ENCODE measurements at regions not wholly inside any gene's neighbourhood (a gene's known extent, or its start where the extent isn't known, plus 50 kb on each side); places are given as distances from the start of the nearest gene placed in this dataset.

GRCh38 chr5:102018690-102019089, 277.4 kb downstream of the SLCO4C1 start:
- H3K27ac ChIP-seq (ENCODE audit: low read depth, low read length, poor library complexity, severe bottlenecking), result no peak overlapping the region
- no peaks in the 10 kb centered on the region for H3K4me1 ChIP-seq (ENCODE audit: insufficient read depth, low read length, poor library complexity, severe bottlenecking)
- ChIA-PET CTCF (ENCODE audit: unreplicated experiment) (no interaction called here), POLR2A (no interaction called here)
- no peaks in the 10 kb centered on the region for H3K79me2 ChIP-seq (ENCODE audit: insufficient read depth, low read depth, low read length)
- no peak overlapping the region for H3K4me2 ChIP-seq (ENCODE audit: low read length)
- no peaks in the 10 kb centered on the region for H4K20me1 ChIP-seq (ENCODE audit: insufficient read depth, low read length)
- no peak overlapping the region for H3K4me3 ChIP-seq (ENCODE audit: low read depth, low read length, poor library complexity, severe bottlenecking)
- DNase-seq (ENCODE audit: low spot score), result no peak
- H2AFZ ChIP-seq (ENCODE audit: low read length), result no peak overlapping the region
- BruUV-seq (replicated peaks), result no TSS peak
- TF ChIP-seq EZH2phosphoT487 (IDR thresholded peaks at IDR 0.05; ENCODE audit: borderline replicate concordance, low read depth, low read length) (no peak), CTCF (conservative IDR thresholded peaks at IDR 0.05; ENCODE audit: low read length) (no peak)
- H3K9me2 ChIP-seq (ENCODE audit: insufficient read depth, low read length), result no peaks in the 10 kb centered on the region
- intact Hi-C loops (cut with micrococcal nuclease; ENCODE audit: unreplicated experiment), result no loop called here
- H3K36me3 ChIP-seq (ENCODE audit: insufficient read depth, low read length), result no peaks in the 10 kb centered on the region
- no peaks in the 10 kb centered on the region for H3K9me3 ChIP-seq (ENCODE audit: low read length)

GRCh38 chr5:102018279-102018678, 277.8 kb downstream of the SLCO4C1 start:
- Histone ChIP-seq H3K4me2 (ENCODE audit: low read length) (no peak overlapping the region), H3K27ac (ENCODE audit: low read depth, low read length, poor library complexity, severe bottlenecking) (no peak overlapping the region), H3K4me1 (ENCODE audit: insufficient read depth, low read length, poor library complexity, severe bottlenecking) (no peaks in the 10 kb centered on the region), H3K36me3 (ENCODE audit: insufficient read depth, low read length) (no peaks in the 10 kb centered on the region), H3K4me3 (ENCODE audit: low read depth, low read length, poor library complexity, severe bottlenecking) (no peak overlapping the region), H2AFZ (ENCODE audit: low read length) (no peak overlapping the region), H3K79me2 (ENCODE audit: insufficient read depth, low read depth, low read length) (no peaks in the 10 kb centered on the region), H4K20me1 (ENCODE audit: insufficient read depth, low read length) (no peaks in the 10 kb centered on the region), H3K9me3 (ENCODE audit: low read length) (no peaks in the 10 kb centered on the region), H3K9me2 (ENCODE audit: insufficient read depth, low read length) (no peaks in the 10 kb centered on the region)
- ChIA-PET POLR2A (no interaction called here), CTCF (ENCODE audit: unreplicated experiment) (no interaction called here)
- TF ChIP-seq EZH2phosphoT487 (IDR thresholded peaks at IDR 0.05; ENCODE audit: borderline replicate concordance, low read depth, low read length) (no peak), CTCF (conservative IDR thresholded peaks at IDR 0.05; ENCODE audit: low read length) (no peak)
- no TSS peak for BruUV-seq (replicated peaks)
- intact Hi-C loops (cut with micrococcal nuclease; ENCODE audit: unreplicated experiment), result no loop called here
- no peak for DNase-seq (ENCODE audit: low spot score)

GRCh38 chr5:102014371-102014770, 281.7 kb downstream of the SLCO4C1 start:
- no peaks in the 10 kb centered on the region for H3K79me2 ChIP-seq (ENCODE audit: insufficient read depth, low read depth, low read length)
- H3K9me3 ChIP-seq (ENCODE audit: low read length), result no peaks in the 10 kb centered on the region
- intact Hi-C loops (cut with micrococcal nuclease; ENCODE audit: unreplicated experiment), result no loop called here
- H3K27ac ChIP-seq (ENCODE audit: low read depth, low read length, poor library complexity, severe bottlenecking), result no peak overlapping the region
- BruUV-seq (replicated peaks), result no TSS peak
- H3K4me2 ChIP-seq (ENCODE audit: low read length), result no peak overlapping the region
- POLR2A ChIA-PET, result no interaction called here
- TF ChIP-seq CTCF (conservative IDR thresholded peaks at IDR 0.05; ENCODE audit: low read length) (no peak), EZH2phosphoT487 (IDR thresholded peaks at IDR 0.05; ENCODE audit: borderline replicate concordance, low read depth, low read length) (no peak)
- no peaks in the 10 kb centered on the region for H3K36me3 ChIP-seq (ENCODE audit: insufficient read depth, low read length)
- H3K4me3 ChIP-seq (ENCODE audit: low read depth, low read length, poor library complexity, severe bottlenecking), result no peak overlapping the region
- H3K9me2 ChIP-seq (ENCODE audit: insufficient read depth, low read length), result no peaks in the 10 kb centered on the region
- H3K4me1 ChIP-seq (ENCODE audit: insufficient read depth, low read length, poor library complexity, severe bottlenecking), result no peaks in the 10 kb centered on the region
- no peak overlapping the region for H2AFZ ChIP-seq (ENCODE audit: low read length)
- CTCF ChIA-PET (ENCODE audit: unreplicated experiment), result no interaction called here
- H4K20me1 ChIP-seq (ENCODE audit: insufficient read depth, low read length), result no peaks in the 10 kb centered on the region
- DNase-seq (ENCODE audit: low spot score), result no peak

Measured in OCI-LY7 (cell line).